HL-60 (cell line): ENCODE measurements at regions not wholly inside any gene's neighbourhood (a gene's known extent, or its start where the extent isn't known, plus 50 kb on each side); places are given as distances from the start of the nearest gene placed in this dataset.

ENCODE experiments used
- GABPA ChIP-seq: IDR thresholded peaks from 2 replicates; pipeline ENCODE4 v1.6.1; 2012; ENCODE audit warnings: low read depth
- POLR2AphosphoS5 ChIP-seq: IDR thresholded peaks from 2 replicates; pipeline ENCODE4 v1.6.1; 2012; ENCODE audit warnings: low read depth
- TF ChIP-seq, protein P1 (sequence below): IDR thresholded peaks from one replicate; pipeline ENCODE4 v1.5.1; 2011; ENCODE audit warnings: low read length, control low read depth, inconsistent platforms; ENCODE audit not compliant: insufficient read depth
- TF ChIP-seq, protein P2 (sequence below): IDR thresholded peaks from 2 replicates; pipeline ENCODE4 v1.6.1; 2012; ENCODE audit warnings: low read depth; ENCODE audit not compliant: insufficient replicate concordance

DNA sequence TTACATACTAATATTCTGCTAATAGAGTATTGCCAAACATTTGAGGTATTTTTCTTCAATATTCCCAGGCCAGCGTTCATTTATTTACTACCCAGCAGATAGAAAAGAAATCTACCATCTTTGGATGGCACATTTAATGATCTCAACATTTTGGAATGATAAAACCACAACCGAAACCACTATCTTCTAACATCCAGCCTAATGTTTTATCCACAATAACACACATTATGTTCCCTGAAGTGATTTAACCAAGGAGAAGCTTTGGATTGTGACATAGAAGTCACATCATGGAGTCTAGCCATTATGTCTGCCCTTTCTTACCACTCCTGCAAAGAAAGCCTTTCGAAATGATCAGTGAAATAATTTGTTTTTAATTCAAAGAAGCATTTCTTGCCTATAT, 497.1 kb upstream of the PLXNA2 start:
- no peak for TF ChIP-seq GABPA
- TF ChIP-seq, protein P1, sequence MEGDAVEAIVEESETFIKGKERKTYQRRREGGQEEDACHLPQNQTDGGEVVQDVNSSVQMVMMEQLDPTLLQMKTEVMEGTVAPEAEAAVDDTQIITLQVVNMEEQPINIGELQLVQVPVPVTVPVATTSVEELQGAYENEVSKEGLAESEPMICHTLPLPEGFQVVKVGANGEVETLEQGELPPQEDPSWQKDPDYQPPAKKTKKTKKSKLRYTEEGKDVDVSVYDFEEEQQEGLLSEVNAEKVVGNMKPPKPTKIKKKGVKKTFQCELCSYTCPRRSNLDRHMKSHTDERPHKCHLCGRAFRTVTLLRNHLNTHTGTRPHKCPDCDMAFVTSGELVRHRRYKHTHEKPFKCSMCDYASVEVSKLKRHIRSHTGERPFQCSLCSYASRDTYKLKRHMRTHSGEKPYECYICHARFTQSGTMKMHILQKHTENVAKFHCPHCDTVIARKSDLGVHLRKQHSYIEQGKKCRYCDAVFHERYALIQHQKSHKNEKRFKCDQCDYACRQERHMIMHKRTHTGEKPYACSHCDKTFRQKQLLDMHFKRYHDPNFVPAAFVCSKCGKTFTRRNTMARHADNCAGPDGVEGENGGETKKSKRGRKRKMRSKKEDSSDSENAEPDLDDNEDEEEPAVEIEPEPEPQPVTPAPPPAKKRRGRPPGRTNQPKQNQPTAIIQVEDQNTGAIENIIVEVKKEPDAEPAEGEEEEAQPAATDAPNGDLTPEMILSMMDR: no peak
- TF ChIP-seq POLR2AphosphoS5: no peak
- TF ChIP-seq, protein P2, sequence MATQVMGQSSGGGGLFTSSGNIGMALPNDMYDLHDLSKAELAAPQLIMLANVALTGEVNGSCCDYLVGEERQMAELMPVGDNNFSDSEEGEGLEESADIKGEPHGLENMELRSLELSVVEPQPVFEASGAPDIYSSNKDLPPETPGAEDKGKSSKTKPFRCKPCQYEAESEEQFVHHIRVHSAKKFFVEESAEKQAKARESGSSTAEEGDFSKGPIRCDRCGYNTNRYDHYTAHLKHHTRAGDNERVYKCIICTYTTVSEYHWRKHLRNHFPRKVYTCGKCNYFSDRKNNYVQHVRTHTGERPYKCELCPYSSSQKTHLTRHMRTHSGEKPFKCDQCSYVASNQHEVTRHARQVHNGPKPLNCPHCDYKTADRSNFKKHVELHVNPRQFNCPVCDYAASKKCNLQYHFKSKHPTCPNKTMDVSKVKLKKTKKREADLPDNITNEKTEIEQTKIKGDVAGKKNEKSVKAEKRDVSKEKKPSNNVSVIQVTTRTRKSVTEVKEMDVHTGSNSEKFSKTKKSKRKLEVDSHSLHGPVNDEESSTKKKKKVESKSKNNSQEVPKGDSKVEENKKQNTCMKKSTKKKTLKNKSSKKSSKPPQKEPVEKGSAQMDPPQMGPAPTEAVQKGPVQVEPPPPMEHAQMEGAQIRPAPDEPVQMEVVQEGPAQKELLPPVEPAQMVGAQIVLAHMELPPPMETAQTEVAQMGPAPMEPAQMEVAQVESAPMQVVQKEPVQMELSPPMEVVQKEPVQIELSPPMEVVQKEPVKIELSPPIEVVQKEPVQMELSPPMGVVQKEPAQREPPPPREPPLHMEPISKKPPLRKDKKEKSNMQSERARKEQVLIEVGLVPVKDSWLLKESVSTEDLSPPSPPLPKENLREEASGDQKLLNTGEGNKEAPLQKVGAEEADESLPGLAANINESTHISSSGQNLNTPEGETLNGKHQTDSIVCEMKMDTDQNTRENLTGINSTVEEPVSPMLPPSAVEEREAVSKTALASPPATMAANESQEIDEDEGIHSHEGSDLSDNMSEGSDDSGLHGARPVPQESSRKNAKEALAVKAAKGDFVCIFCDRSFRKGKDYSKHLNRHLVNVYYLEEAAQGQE: no peak
